ENCODE measurements at regions not wholly inside any gene's neighbourhood (a gene's known extent, or its start where the extent isn't known, plus 50 kb on each side); places are given as distances from the start of the nearest gene placed in this dataset.

DNA sequence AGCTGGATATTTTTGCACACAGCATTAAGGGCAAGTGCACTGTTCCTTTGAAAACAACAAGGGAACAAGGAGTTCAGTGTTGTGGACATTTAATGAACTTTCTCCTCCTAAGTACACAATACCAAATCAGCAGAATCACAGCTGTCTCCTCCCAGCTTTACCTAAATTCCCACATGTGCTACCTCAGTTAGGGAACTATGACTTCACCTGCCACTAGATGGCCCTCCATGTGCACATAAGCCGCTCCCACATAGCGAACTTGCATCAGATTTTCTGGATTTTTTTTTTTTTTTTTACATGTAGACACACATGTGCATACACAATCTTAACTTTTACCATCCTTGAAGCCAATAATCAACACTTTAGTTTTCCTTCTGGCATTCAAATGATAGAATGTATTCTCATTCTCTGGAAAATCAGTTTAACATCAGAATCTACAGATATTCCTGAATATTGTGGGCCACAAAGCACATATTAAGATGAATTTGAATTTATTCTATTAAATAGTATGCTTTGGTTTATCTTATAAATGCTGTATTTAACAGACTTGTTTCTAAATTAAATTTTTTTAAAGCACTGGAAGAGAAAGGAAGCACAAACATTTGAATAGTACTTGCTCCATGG is 123.6 kb downstream of the PALM2AKAP2 start (continued):
- TF ChIP-seq, protein P1, sequence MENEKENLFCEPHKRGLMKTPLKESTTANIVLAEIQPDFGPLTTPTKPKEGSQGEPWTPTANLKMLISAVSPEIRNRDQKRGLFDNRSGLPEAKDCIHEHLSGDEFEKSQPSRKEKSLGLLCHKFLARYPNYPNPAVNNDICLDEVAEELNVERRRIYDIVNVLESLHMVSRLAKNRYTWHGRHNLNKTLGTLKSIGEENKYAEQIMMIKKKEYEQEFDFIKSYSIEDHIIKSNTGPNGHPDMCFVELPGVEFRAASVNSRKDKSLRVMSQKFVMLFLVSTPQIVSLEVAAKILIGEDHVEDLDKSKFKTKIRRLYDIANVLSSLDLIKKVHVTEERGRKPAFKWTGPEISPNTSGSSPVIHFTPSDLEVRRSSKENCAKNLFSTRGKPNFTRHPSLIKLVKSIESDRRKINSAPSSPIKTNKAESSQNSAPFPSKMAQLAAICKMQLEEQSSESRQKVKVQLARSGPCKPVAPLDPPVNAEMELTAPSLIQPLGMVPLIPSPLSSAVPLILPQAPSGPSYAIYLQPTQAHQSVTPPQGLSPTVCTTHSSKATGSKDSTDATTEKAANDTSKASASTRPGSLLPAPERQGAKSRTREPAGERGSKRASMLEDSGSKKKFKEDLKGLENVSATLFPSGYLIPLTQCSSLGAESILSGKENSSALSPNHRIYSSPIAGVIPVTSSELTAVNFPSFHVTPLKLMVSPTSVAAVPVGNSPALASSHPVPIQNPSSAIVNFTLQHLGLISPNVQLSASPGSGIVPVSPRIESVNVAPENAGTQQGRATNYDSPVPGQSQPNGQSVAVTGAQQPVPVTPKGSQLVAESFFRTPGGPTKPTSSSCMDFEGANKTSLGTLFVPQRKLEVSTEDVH (IDR thresholded peaks at IDR 0.05; ENCODE audit: low read depth, partially characterized antibody), result no peak
- TF ChIP-seq, protein P2, sequence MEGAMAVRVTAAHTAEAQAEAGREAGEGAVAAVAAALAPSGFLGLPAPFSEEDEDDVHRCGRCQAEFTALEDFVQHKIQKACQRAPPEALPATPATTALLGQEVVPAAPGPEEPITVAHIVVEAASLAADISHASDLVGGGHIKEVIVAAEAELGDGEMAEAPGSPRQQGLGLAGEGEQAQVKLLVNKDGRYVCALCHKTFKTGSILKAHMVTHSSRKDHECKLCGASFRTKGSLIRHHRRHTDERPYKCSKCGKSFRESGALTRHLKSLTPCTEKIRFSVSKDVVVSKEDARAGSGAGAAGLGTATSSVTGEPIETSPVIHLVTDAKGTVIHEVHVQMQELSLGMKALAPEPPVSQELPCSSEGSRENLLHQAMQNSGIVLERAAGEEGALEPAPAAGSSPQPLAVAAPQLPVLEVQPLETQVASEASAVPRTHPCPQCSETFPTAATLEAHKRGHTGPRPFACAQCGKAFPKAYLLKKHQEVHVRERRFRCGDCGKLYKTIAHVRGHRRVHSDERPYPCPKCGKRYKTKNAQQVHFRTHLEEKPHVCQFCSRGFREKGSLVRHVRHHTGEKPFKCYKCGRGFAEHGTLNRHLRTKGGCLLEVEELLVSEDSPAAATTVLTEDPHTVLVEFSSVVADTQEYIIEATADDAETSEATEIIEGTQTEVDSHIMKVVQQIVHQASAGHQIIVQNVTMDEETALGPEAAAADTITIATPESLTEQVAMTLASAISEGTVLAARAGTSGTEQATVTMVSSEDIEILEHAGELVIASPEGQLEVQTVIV (IDR thresholded peaks at IDR 0.05; ENCODE audit: borderline replicate concordance, partially characterized antibody), result no peak
- TF ChIP-seq, protein P3, sequence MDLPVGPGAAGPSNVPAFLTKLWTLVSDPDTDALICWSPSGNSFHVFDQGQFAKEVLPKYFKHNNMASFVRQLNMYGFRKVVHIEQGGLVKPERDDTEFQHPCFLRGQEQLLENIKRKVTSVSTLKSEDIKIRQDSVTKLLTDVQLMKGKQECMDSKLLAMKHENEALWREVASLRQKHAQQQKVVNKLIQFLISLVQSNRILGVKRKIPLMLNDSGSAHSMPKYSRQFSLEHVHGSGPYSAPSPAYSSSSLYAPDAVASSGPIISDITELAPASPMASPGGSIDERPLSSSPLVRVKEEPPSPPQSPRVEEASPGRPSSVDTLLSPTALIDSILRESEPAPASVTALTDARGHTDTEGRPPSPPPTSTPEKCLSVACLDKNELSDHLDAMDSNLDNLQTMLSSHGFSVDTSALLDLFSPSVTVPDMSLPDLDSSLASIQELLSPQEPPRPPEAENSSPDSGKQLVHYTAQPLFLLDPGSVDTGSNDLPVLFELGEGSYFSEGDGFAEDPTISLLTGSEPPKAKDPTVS (IDR thresholded peaks at IDR 0.05; ENCODE audit: low read depth, low read length), result no peak
- TF ChIP-seq PAX8 (IDR thresholded peaks at IDR 0.05) (no peak), ETV6 (conservative IDR thresholded peaks at IDR 0.05 in 1 of 2, IDR thresholded peaks at IDR 0.05 in 1 of 2; ENCODE audit: borderline replicate concordance in 1 of 2, low read depth in 1 of 2) (no peak), ZNF274 (IDR thresholded peaks at IDR 0.05; ENCODE audit: insufficient read depth, insufficient read length) (no peak), EP300 (IDR thresholded peaks at IDR 0.05; ENCODE audit: borderline replicate concordance in 1 of 2, control insufficient read depth in 1 of 2, low read depth in 2 of 2, low read length in 2 of 2) (no peak)
- TF ChIP-seq, protein P4, sequence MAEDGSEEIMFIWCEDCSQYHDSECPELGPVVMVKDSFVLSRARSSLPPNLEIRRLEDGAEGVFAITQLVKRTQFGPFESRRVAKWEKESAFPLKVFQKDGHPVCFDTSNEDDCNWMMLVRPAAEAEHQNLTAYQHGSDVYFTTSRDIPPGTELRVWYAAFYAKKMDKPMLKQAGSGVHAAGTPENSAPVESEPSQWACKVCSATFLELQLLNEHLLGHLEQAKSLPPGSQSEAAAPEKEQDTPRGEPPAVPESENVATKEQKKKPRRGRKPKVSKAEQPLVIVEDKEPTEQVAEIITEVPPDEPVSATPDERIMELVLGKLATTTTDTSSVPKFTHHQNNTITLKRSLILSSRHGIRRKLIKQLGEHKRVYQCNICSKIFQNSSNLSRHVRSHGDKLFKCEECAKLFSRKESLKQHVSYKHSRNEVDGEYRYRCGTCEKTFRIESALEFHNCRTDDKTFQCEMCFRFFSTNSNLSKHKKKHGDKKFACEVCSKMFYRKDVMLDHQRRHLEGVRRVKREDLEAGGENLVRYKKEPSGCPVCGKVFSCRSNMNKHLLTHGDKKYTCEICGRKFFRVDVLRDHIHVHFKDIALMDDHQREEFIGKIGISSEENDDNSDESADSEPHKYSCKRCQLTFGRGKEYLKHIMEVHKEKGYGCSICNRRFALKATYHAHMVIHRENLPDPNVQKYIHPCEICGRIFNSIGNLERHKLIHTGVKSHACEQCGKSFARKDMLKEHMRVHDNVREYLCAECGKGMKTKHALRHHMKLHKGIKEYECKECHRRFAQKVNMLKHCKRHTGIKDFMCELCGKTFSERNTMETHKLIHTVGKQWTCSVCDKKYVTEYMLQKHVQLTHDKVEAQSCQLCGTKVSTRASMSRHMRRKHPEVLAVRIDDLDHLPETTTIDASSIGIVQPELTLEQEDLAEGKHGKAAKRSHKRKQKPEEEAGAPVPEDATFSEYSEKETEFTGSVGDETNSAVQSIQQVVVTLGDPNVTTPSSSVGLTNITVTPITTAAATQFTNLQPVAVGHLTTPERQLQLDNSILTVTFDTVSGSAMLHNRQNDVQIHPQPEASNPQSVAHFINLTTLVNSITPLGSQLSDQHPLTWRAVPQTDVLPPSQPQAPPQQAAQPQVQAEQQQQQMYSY (CRISPR knock-in tag; IDR thresholded peaks at IDR 0.05), result no peak
- TF ChIP-seq, protein P5, sequence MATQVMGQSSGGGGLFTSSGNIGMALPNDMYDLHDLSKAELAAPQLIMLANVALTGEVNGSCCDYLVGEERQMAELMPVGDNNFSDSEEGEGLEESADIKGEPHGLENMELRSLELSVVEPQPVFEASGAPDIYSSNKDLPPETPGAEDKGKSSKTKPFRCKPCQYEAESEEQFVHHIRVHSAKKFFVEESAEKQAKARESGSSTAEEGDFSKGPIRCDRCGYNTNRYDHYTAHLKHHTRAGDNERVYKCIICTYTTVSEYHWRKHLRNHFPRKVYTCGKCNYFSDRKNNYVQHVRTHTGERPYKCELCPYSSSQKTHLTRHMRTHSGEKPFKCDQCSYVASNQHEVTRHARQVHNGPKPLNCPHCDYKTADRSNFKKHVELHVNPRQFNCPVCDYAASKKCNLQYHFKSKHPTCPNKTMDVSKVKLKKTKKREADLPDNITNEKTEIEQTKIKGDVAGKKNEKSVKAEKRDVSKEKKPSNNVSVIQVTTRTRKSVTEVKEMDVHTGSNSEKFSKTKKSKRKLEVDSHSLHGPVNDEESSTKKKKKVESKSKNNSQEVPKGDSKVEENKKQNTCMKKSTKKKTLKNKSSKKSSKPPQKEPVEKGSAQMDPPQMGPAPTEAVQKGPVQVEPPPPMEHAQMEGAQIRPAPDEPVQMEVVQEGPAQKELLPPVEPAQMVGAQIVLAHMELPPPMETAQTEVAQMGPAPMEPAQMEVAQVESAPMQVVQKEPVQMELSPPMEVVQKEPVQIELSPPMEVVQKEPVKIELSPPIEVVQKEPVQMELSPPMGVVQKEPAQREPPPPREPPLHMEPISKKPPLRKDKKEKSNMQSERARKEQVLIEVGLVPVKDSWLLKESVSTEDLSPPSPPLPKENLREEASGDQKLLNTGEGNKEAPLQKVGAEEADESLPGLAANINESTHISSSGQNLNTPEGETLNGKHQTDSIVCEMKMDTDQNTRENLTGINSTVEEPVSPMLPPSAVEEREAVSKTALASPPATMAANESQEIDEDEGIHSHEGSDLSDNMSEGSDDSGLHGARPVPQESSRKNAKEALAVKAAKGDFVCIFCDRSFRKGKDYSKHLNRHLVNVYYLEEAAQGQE (IDR thresholded peaks at IDR 0.05; ENCODE audit: low read depth, low read length), result no peak
- TF ChIP-seq, protein P6, sequence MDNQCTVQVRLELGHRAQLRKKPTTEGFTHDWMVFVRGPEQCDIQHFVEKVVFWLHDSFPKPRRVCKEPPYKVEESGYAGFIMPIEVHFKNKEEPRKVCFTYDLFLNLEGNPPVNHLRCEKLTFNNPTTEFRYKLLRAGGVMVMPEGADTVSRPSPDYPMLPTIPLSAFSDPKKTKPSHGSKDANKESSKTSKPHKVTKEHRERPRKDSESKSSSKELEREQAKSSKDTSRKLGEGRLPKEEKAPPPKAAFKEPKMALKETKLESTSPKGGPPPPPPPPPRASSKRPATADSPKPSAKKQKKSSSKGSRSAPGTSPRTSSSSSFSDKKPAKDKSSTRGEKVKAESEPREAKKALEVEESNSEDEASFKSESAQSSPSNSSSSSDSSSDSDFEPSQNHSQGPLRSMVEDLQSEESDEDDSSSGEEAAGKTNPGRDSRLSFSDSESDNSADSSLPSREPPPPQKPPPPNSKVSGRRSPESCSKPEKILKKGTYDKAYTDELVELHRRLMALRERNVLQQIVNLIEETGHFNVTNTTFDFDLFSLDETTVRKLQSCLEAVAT (IDR thresholded peaks at IDR 0.05), result 0 out of 2 replicates have a peak, but pooled peaks have one; percentile 22
